Common myeloid progenitor, CD34-positive (primary cell): ENCODE measurements at regions not wholly inside any gene's neighbourhood (a gene's known extent, or its start where the extent isn't known, plus 50 kb on each side); places are given as distances from the start of the nearest gene placed in this dataset.

Source experiments
- CTCF ChIA-PET: fragments of 350-600 bp; sonication (Branson Sonifier 250); formaldehyde crosslinking; loops from one replicate; lab custom pipeline; 2021; ENCODE audit warnings: antibody characterized with exemption; lab: Charles Lee
- POLR2A ChIA-PET: fragments of 350-600 bp; sonication (Branson Sonifier 250); formaldehyde crosslinking; loops from one replicate; lab custom pipeline; 2021; ENCODE audit warnings: antibody characterized with exemption; lab: Charles Lee
- DNase-seq, 3 donors: peaks; one replicate each; pipeline versions ENCODE4 v3.0.0 to v3.0.0-alpha.2; 2013
- H3K27ac ChIP-seq, 2 experiments: 1 replicate in 1 of 2; 2 replicates in 1 of 2; pipeline ENCODE4 v1.7.0; 2013; ENCODE audit warnings: inconsistent platforms in 2 of 2, low read length in 2 of 2, mild to moderate bottlenecking in 2 of 2, low read depth in 1 of 2, moderate library complexity in 1 of 2; ENCODE audit not compliant: severe bottlenecking in 2 of 2, insufficient read depth in 1 of 2, poor library complexity in 1 of 2
- H3K27me3 ChIP-seq, 5 experiments: replicated peaks in 2 of 5; 1 replicate in 3 of 5; 2 replicates in 2 of 5; pipeline versions ENCODE4 v1.6.1 to v1.7.0; 2013; ENCODE audit warnings: low read length in 4 of 5, mild to moderate bottlenecking in 2 of 5, moderate library complexity in 2 of 5, inconsistent platforms in 1 of 5; ENCODE audit not compliant: insufficient read depth in 5 of 5, control insufficient read depth in 4 of 5
- H3K36me3 ChIP-seq, 4 experiments: 1 replicate in 2 of 4; 2 replicates in 2 of 4; pipeline versions ENCODE4 v1.6.1 to v1.7.0; 2013; ENCODE audit warnings: low read length in 3 of 4, control low read depth in 1 of 4, mild to moderate bottlenecking in 1 of 4; ENCODE audit not compliant: control insufficient read depth in 4 of 4, insufficient read depth in 4 of 4
- H3K4me1 ChIP-seq, 4 experiments: 1 replicate in 3 of 4; 2 replicates in 1 of 4; pipeline versions ENCODE4 v1.6.1 to v1.7.1; 2013; ENCODE audit warnings: low read length in 3 of 4, mild to moderate bottlenecking in 3 of 4, control low read depth in 1 of 4, inconsistent platforms in 1 of 4, moderate library complexity in 1 of 4; ENCODE audit not compliant: control insufficient read depth in 4 of 4, insufficient read depth in 4 of 4; ENCODE audit errors: control extremely low read depth in 1 of 4
- H3K4me3 ChIP-seq, 7 experiments: 1 replicate in 4 of 7; 2 replicates in 3 of 7; pipeline versions ENCODE4 v1.5.1 to v1.7.0; 2013; ENCODE audit warnings: mild to moderate bottlenecking in 7 of 7, low read length in 6 of 7, moderate library complexity in 6 of 7, inconsistent platforms in 2 of 7, low read depth in 2 of 7, control low read depth in 1 of 7; ENCODE audit not compliant: insufficient read depth in 4 of 7, control insufficient read depth in 1 of 7; ENCODE audit errors: extremely low read depth in 1 of 7
- H3K9me3 ChIP-seq, 5 experiments: 1 replicate in 4 of 5; 2 replicates in 1 of 5; pipeline versions ENCODE4 v1.6.1 to v1.7.1; 2013; ENCODE audit warnings: low read length in 4 of 5, mild to moderate bottlenecking in 2 of 5, inconsistent platforms in 1 of 5, low read depth in 1 of 5, moderate library complexity in 1 of 5; ENCODE audit not compliant: control insufficient read depth in 4 of 5, insufficient read depth in 2 of 5; ENCODE audit errors: control extremely low read depth in 1 of 5
- WGBS: methylation state at CpG from one replicate; pipeline ENCODE4 v1.1.5; 2013; ENCODE audit not compliant: insufficient coverage; 5-methylcytosine and 5-hydroxymethylcytosine counted together

GRCh38 chr5:119833176-119833575, 203.8 kb downstream of the FAM170A start:
- H3K4me3 ChIP-seq: no peak overlapping the region
- no peaks in the 10 kb centered on the region for H3K27me3 ChIP-seq
- ChIA-PET CTCF (no interaction called here), POLR2A (no interaction called here)
- H3K36me3 ChIP-seq: no peaks in the 10 kb centered on the region
- WGBS: 95% methylated on average over 3 of the region's 4 CpGs
- no peaks in the 10 kb centered on the region for H3K4me1 ChIP-seq
- no peak overlapping the region for H3K27ac ChIP-seq
- H3K9me3 ChIP-seq: no peaks in the 10 kb centered on the region
- no peak for DNase-seq

GRCh38 chr5:119840175-119840574, 210.8 kb downstream of the FAM170A start:
- no peaks in the 10 kb centered on the region for H3K36me3 ChIP-seq
- H3K27ac ChIP-seq: no peak overlapping the region
- CTCF ChIA-PET: no interaction called here
- no peak for DNase-seq
- no peaks in the 10 kb centered on the region for H3K4me1 ChIP-seq
- H3K27me3 ChIP-seq: no peaks in the 10 kb centered on the region
- POLR2A ChIA-PET: no interaction called here
- no peak overlapping the region for H3K4me3 ChIP-seq
- H3K9me3 ChIP-seq: peaks cover 0 to 3% (median 0%) of the 10 kb centered on the region in 5 experiments

DNA sequence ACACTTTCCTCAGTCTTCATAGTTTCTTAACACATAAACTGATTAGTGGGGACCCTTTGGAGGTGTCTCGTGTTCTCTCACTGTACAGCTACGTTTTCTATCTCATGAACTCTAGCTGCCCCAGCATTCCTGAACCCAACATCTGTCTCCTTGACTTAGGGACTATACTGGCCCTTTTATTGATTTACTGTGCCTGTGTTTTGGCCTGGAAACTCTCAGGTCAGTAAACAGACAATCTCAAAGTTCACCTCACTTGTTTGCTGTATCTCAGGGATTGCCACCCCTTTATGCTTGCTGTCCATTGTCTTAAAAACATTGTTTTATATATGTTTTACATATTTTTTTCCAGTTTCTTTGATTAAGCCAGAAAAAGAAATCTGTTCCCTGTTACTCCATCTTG, 222.8 kb downstream of the FAM170A start:
- Histone ChIP-seq H3K4me1 (no peaks in the 10 kb centered on the region), H3K4me3 (no peak overlapping the region), H3K9me3 (no peaks in the 10 kb centered on the region), H3K36me3 (no peaks in the 10 kb centered on the region), H3K27ac (no peak overlapping the region), H3K27me3 (no peaks in the 10 kb centered on the region)
- POLR2A ChIA-PET: no interaction called here
- CTCF ChIA-PET: no interaction called here
- WGBS: 95% methylated on average over 2 of the region's 2 CpGs
- no peak for DNase-seq

DNA sequence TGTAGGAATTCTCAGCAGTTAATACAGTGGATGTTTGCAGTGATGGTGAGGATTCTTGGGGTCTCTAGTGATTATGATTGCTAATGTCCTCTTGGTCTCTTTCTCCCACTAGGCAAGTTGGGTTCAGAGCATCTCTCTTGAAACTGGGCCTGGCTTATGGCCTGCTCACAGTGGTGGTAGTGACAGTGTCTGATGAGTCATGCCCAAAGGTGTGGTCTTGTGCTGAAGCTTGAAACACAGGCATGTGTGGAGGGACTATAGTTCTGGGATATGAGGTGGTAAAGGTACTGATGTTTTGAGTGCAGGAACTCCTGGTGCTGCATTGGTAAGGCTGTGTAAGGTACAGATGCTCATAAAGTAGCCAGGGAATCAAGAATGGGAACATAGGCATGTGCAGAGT, 231.1 kb downstream of the FAM170A start:
- Histone ChIP-seq H3K36me3 (no peaks in the 10 kb centered on the region), H3K4me3 (no peak overlapping the region), H3K4me1 (no peaks in the 10 kb centered on the region), H3K9me3 (no peaks in the 10 kb centered on the region), H3K27me3 (no peaks in the 10 kb centered on the region), H3K27ac (no peak overlapping the region)
- CTCF ChIA-PET: no interaction called here
- POLR2A ChIA-PET: no interaction called here
- DNase-seq: no peak

GRCh38 chr5:119862619-119863018, 233.3 kb downstream of the FAM170A start:
- Histone ChIP-seq H3K4me1 (no peaks in the 10 kb centered on the region), H3K36me3 (no peaks in the 10 kb centered on the region), H3K9me3 (no peaks in the 10 kb centered on the region), H3K27ac (no peak overlapping the region), H3K27me3 (no peaks in the 10 kb centered on the region), H3K4me3 (no peak overlapping the region)
- CTCF ChIA-PET: no interaction called here
- DNase-seq: no peak
- POLR2A ChIA-PET: no interaction called here
- 100% methylated on average over 2 of the region's 4 CpGs for WGBS

- DNase-seq: no peak
- CTCF ChIA-PET: no interaction called here
- H3K9me3 ChIP-seq: no peaks in the 10 kb centered on the region
- no peak overlapping the region for H3K27ac ChIP-seq
- H3K36me3 ChIP-seq: no peaks in the 10 kb centered on the region
- no peak overlapping the region for H3K4me3 ChIP-seq
- POLR2A ChIA-PET: no interaction called here
- no peaks in the 10 kb centered on the region for H3K27me3 ChIP-seq
- no peaks in the 10 kb centered on the region for H3K4me1 ChIP-seq
Measured at GRCh38 chr5:119864286-119864685, 234.9 kb downstream of the FAM170A start.

DNA sequence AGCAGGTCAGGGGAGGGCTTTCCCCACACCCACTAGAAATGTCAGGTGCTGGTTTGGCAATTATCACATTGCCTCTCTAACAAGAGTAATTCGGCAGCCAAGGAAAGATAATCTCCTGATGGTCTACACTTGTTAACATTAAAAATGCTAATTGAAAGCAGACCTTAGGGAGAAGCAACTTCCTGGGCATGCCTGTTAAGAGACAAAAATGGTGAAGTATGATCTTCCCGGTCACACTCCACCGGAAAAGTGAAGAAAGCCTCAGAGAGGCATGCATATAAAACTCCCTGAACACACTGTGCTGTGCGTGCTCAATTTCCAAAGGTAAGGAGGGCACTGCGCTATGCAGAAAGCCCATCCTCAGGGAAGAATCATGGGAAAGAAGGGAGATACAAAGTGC, 244.3 kb downstream of the FAM170A start:
- Histone ChIP-seq H3K27me3 (no peaks in the 10 kb centered on the region), H3K27ac (no peak overlapping the region), H3K36me3 (no peaks in the 10 kb centered on the region), H3K4me3 (no peak overlapping the region), H3K9me3 (no peaks in the 10 kb centered on the region), H3K4me1 (no peaks in the 10 kb centered on the region)
- ChIA-PET CTCF (no interaction called here), POLR2A (no interaction called here)
- 94% methylated on average over 4 of the region's 5 CpGs for WGBS
- DNase-seq: no peak

DNA sequence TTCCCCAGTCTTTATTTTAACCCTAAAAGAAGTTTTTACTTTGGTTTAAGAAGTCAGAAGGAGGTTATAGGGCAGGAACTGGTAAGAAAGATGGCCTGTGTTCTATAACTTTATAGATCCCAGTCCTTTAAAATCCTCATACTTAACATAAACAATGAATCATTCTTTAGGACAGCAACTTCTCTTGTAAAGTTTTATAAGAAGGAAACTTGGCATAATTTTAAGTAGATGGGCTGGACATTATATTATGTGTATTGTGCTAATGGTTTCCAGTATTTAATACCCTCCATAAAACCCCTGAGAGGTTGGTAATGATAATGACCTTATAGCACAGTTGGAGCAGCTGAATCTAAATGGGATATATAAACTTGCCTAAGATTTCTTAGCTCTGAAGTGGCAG, 247.2 kb downstream of the FAM170A start:
- Histone ChIP-seq H3K9me3 (no peaks in the 10 kb centered on the region), H3K36me3 (no peaks in the 10 kb centered on the region), H3K27ac (no peak overlapping the region), H3K27me3 (no peaks in the 10 kb centered on the region), H3K4me1 (no peaks in the 10 kb centered on the region), H3K4me3 (no peak overlapping the region)
- CTCF ChIA-PET: no interaction called here
- no peak for DNase-seq
- POLR2A ChIA-PET: no interaction called here
